ENCODE measurements at regions not wholly inside any gene's neighbourhood (a gene's known extent, or its start where the extent isn't known, plus 50 kb on each side); places are given as distances from the start of the nearest gene placed in this dataset.

- Histone ChIP-seq H3K9me3 (ENCODE audit: control insufficient read depth in 4 of 4, low read length in 3 of 4) (no peaks in the 10 kb centered on the region), H3K36me3 (ENCODE audit: control insufficient read depth in 4 of 4, insufficient read depth in 3 of 4, low read depth in 1 of 4, low read length in 3 of 4) (no peaks in the 10 kb centered on the region), H3K27ac (ENCODE audit: low read depth in 1 of 2, low read length in 2 of 2) (no peak overlapping the region), H3K9ac (ENCODE audit: low read depth in 1 of 2, low read length in 2 of 2) (no peak overlapping the region), H3K4me3 (ENCODE audit: low read depth in 1 of 3, low read length in 3 of 3) (no peak overlapping the region), H3K4me1 (ENCODE audit: control insufficient read depth in 4 of 4, insufficient read depth in 4 of 4, low read length in 3 of 4) (peaks cover 0 to 25% (median 21%) of the 10 kb centered on the region in 4 donors), H3K27me3 (ENCODE audit: control insufficient read depth in 4 of 4, insufficient read depth in 4 of 4, low read length in 3 of 4) (no peaks in the 10 kb centered on the region)
- 70% methylated on average over 5 of the region's 5 CpGs for WGBS
- no peak for TF ChIP-seq RAD21 (IDR thresholded peaks at IDR 0.05)
- TF ChIP-seq HNF4G (IDR thresholded peaks at IDR 0.05), result no peak
- TF ChIP-seq HNF4A (conservative IDR thresholded peaks at IDR 0.05), result no peak
- TF ChIP-seq, protein P1, sequence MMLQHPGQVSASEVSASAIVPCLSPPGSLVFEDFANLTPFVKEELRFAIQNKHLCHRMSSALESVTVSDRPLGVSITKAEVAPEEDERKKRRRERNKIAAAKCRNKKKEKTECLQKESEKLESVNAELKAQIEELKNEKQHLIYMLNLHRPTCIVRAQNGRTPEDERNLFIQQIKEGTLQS (IDR thresholded peaks at IDR 0.05), result no peak
- no peak for TF ChIP-seq RXRA (IDR thresholded peaks at IDR 0.05)
- TF ChIP-seq REST (IDR thresholded peaks at IDR 0.05), result no peak
- TF ChIP-seq CTCF (IDR thresholded peaks at IDR 0.05; ENCODE audit: low read depth, low read length, missing input control), result no peak
- no peak for TF ChIP-seq YY1 (IDR thresholded peaks at IDR 0.05)
- TF ChIP-seq ZBTB33 (IDR thresholded peaks at IDR 0.05), result no peak
- TF ChIP-seq GABPA (IDR thresholded peaks at IDR 0.05 in 1 of 2, conservative IDR thresholded peaks at IDR 0.05 in 1 of 2), result no peak
- TF ChIP-seq TAF1 (conservative IDR thresholded peaks at IDR 0.05), result no peak
- TF ChIP-seq MAX (IDR thresholded peaks at IDR 0.05), result no peak
- TF ChIP-seq FOXA1 (IDR thresholded peaks at IDR 0.05), result no peak
- TF ChIP-seq JUND (IDR thresholded peaks at IDR 0.05), result no peak
- TF ChIP-seq SP1 (IDR thresholded peaks at IDR 0.05), result no peak
- TF ChIP-seq EGR1 (IDR thresholded peaks at IDR 0.05; ENCODE audit: low read depth in 2 of 2), result no peak
- no peak for TF ChIP-seq NR2F2 (IDR thresholded peaks at IDR 0.05)
- no peak for TF ChIP-seq FOXA2 (IDR thresholded peaks at IDR 0.05)
- DNase-seq (ENCODE audit: low spot score), result no peak
Measured at GRCh38 chr1:58031416-58031815, 515.1 kb downstream of the OMA1 start.

Measured in liver (tissue), 8 donors.